GM12878 (cell line): ENCODE measurements at regions not wholly inside any gene's neighbourhood (a gene's known extent, or its start where the extent isn't known, plus 50 kb on each side); places are given as distances from the start of the nearest gene placed in this dataset.

Source experiments
- ELK1 ChIP-seq: IDR thresholded peaks from 2 replicates; pipeline ENCODE4 v1.6.1; 2012; ENCODE audit warnings: low read depth, low read length, improper control_type of control experiment
- MLLT1 ChIP-seq: fragments of 450-650 bp; IDR thresholded peaks from 2 replicates; pipeline ENCODE4 v1.6.1; 2016; ENCODE audit warnings: mild to moderate bottlenecking
- PRDM15 ChIP-seq: fragments of 450-650 bp; formaldehyde crosslinking; IDR thresholded peaks from 2 replicates; pipeline ENCODE4 v1.4.0; 2020; ENCODE audit warnings: mild to moderate bottlenecking, moderate library complexity
- RAD21 ChIP-seq: IDR thresholded peaks from 2 replicates; pipeline ENCODE4 v1.6.1; 2011; ENCODE audit warnings: mild to moderate bottlenecking, low read depth, low read length, moderate library complexity; ENCODE audit not compliant: insufficient read depth
- STAT1 ChIP-seq: fragments of 450-650 bp; conservative IDR thresholded peaks from 2 replicates; pipeline ENCODE4 v1.6.1; 2014; ENCODE audit warnings: antibody characterized with exemption, mild to moderate bottlenecking
- TBL1XR1 ChIP-seq: IDR thresholded peaks from 2 replicates; pipeline ENCODE4 v1.6.1; 2012; ENCODE audit warnings: low read depth, low read length, improper control_type of control experiment

GRCh38 chr13:47226516-47226915 lies 329.7 kb upstream of the HTR2A start (continued):
- no peak for TF ChIP-seq PRDM15 (CRISPR knock-in tag)
- TF ChIP-seq TBL1XR1: no peak
- no peak for TF ChIP-seq ELK1
- TF ChIP-seq MLLT1: no peak
- TF ChIP-seq RAD21: no peak
- TF ChIP-seq STAT1: no peak
